HEK293T (cell line): ENCODE measurements at regions not wholly inside any gene's neighbourhood (a gene's known extent, or its start where the extent isn't known, plus 50 kb on each side); places are given as distances from the start of the nearest gene placed in this dataset.

ENCODE experiments used
- CTCF ChIA-PET: fragments of 350-600 bp; formaldehyde crosslinking; extraction: SDS; loops from one replicate; lab custom pipeline; 2021; ENCODE audit warnings: antibody characterized with exemption, inconsistent platforms; lab: Yijun Ruan, JAX
- POLR2A ChIA-PET: fragments of 350-600 bp; formaldehyde crosslinking; extraction: SDS; loops from one replicate; lab custom pipeline; 2020; ENCODE audit warnings: antibody characterized with exemption, inconsistent platforms; lab: Yijun Ruan, JAX
- DNase-seq: peaks from one replicate; pipeline ENCODE4 v3.0.0; 2012; ENCODE audit warnings: mixed read lengths; ENCODE audit errors: extremely low spot score
- ARNT ChIP-seq: fragments of 450-650 bp; IDR thresholded peaks from 2 replicates; pipeline ENCODE4 v1.6.1; 2017; ENCODE audit warnings: mild to moderate bottlenecking
- BHLHE40 ChIP-seq: fragments of 450-650 bp; IDR thresholded peaks from 2 replicates; pipeline ENCODE4 v1.6.1; 2016; ENCODE audit warnings: mild to moderate bottlenecking, moderate library complexity, borderline replicate concordance
- CTBP1 ChIP-seq: fragments of 450-650 bp; IDR thresholded peaks from 2 replicates; pipeline ENCODE4 v1.6.1; 2016; ENCODE audit warnings: borderline replicate concordance
- ELF4 ChIP-seq: fragments of 450-650 bp; IDR thresholded peaks from 2 replicates; pipeline ENCODE4 v1.6.1; 2017; ENCODE audit warnings: antibody characterized with exemption
- FOXA1 ChIP-seq: fragments of 450-650 bp; IDR thresholded peaks from 2 replicates; pipeline ENCODE4 v1.6.1; 2016; ENCODE audit warnings: mild to moderate bottlenecking
- FOXK2 ChIP-seq: fragments of 450-650 bp; IDR thresholded peaks from 2 replicates; pipeline ENCODE4 v1.6.1; 2016; ENCODE audit warnings: mild to moderate bottlenecking
- FOXM1 ChIP-seq: fragments of 450-650 bp; IDR thresholded peaks from 2 replicates; pipeline ENCODE4 v1.6.1; 2017; ENCODE audit warnings: mild to moderate bottlenecking, borderline replicate concordance
- HDGF ChIP-seq: fragments of 450-650 bp; IDR thresholded peaks from 2 replicates; pipeline ENCODE4 v1.6.1; 2017; ENCODE audit warnings: antibody characterized with exemption, borderline replicate concordance
- L3MBTL2 ChIP-seq: fragments of 450-650 bp; conservative IDR thresholded peaks from 2 replicates; pipeline ENCODE4 v1.6.1; 2016; ENCODE audit warnings: mild to moderate bottlenecking
- LEF1 ChIP-seq: fragments of 450-650 bp; IDR thresholded peaks from 2 replicates; pipeline ENCODE4 v1.6.1; 2017; ENCODE audit warnings: mild to moderate bottlenecking, borderline replicate concordance
- NFRKB ChIP-seq: fragments of 450-650 bp; IDR thresholded peaks from 2 replicates; pipeline ENCODE4 v1.6.1; 2016; ENCODE audit warnings: mild to moderate bottlenecking, moderate library complexity
- SP1 ChIP-seq: fragments of 450-650 bp; IDR thresholded peaks from 2 replicates; pipeline ENCODE4 v1.6.1; 2017
- SUZ12 ChIP-seq: fragments of 450-650 bp; IDR thresholded peaks from 2 replicates; pipeline ENCODE4 v1.6.1; 2016; ENCODE audit warnings: mild to moderate bottlenecking
- TARDBP ChIP-seq: fragments of 450-650 bp; IDR thresholded peaks from 2 replicates; pipeline ENCODE4 v1.6.1; 2016
- ZNF384 ChIP-seq: fragments of 450-650 bp; IDR thresholded peaks from 2 replicates; pipeline ENCODE4 v1.6.1; 2016
- TF ChIP-seq, protein P1 (sequence below): fragments of 450-650 bp; IDR thresholded peaks from 2 replicates; pipeline ENCODE4 v1.6.1; 2016

DNA sequence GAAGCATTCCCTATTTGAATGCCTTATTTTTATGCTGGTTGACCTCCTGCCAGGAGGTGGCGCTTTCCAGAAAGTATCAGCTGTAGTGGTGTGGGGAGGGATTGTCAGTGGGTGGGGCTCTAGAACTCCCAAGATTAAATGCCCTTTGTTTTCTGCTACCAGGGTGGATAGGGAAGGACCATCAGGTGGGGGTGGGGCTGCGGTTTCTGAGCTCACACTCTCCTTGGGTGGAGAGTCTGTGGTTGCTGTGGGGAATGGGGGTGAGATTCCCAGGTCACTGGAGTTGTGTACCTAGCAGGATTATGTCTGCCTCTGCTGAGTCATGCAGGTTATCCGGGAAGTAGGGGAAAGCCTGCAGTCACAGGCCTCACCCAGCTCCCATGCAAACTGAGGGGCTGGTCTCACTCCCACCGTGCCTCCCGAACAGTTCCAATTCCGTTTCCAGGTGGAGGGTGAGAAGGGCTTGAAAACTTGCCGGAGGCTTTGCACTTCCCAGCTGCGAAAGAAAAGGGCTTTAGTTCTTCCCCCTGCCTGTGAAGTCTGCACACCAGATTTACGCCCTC is 68.3 kb downstream of the ALG10B start:
- DNase-seq: no peak
- ChIA-PET POLR2A (no interaction called here), CTCF (interaction anchor here (0.6 kb wide), 1 partner anchor 574 kb away, joined by 3 read pairs; no protein-coding TSS in a partner anchor)
- no peak for TF ChIP-seq HDGF

DNA sequence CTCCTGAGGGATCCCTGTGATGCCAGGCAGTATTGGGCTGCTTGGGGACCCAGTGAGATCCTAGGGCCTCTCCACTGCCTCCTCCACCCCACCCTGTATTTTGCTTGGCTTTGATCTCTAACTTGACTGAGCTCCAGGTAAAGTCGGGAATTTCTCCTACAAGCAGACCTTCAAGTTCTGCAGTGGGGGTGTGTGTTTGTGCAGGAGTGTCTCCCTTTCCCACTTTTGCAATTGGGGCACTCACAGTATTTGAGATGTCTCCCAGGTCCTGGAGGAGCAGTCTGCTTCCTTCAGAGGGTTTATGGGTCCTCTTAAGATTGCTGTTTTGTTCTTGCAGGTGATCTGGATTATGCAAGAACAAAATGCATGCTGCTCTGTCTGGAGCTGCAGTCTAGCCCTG is 68.9 kb downstream of the ALG10B start:
- no peak for TF ChIP-seq ELF4
- no peak for TF ChIP-seq FOXK2
- TF ChIP-seq ZNF384: no peak
- no peak for TF ChIP-seq SUZ12
- no peak for TF ChIP-seq FOXM1
- no peak for TF ChIP-seq CTBP1
- no peak for TF ChIP-seq SP1
- TF ChIP-seq HDGF: no peak
- TF ChIP-seq NFRKB: no peak
- no peak for TF ChIP-seq L3MBTL2
- no peak for TF ChIP-seq LEF1
- no peak for TF ChIP-seq FOXA1
- TF ChIP-seq BHLHE40: no peak
- DNase-seq: no peak
- ChIA-PET CTCF (no interaction called here), POLR2A (no interaction called here)

DNA sequence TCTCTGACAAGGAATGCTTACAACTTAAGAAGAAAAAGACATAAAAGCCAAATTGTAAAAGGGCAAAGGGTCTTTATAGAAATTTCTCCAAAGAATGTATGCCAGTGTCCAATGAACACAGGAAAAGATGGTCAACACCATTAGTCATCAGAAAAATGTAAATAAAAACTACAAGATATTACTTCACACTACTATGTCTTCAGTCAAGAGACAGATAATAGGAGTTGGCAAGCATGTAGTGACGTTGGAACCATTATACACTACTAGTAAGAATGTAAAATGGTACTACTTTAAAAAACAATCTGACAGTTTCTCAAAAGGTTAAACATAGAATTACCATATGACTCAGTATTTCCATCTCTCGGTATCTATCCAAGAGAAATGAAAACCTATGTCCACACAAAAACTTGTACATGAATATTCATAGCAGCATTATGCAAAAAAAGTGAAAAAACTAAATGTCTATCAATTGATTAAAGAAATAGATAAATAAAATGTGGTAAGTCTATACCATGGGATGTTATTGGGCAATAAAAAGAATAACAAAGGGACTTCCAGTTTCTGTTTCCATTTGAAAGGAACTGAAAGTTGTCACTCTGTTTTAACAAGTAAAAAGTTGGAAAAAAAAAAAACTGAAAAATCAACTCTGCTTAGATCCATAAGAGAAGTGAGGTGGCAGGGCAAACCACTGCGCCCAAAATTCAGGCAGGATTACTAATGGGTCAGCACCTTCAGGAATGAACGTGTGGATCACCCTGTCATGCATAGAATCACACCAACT is 69.8 kb downstream of the ALG10B start:
- CTCF ChIA-PET: no interaction called here
- POLR2A ChIA-PET: no interaction called here
- TF ChIP-seq ZNF384: no peak
- no peak for TF ChIP-seq ARNT
- no peak for TF ChIP-seq TARDBP
- no peak for TF ChIP-seq FOXK2
- no peak for TF ChIP-seq ELF4
- no peak for TF ChIP-seq FOXA1
- no peak for TF ChIP-seq LEF1
- no peak for TF ChIP-seq FOXM1
- no peak for DNase-seq

DNA sequence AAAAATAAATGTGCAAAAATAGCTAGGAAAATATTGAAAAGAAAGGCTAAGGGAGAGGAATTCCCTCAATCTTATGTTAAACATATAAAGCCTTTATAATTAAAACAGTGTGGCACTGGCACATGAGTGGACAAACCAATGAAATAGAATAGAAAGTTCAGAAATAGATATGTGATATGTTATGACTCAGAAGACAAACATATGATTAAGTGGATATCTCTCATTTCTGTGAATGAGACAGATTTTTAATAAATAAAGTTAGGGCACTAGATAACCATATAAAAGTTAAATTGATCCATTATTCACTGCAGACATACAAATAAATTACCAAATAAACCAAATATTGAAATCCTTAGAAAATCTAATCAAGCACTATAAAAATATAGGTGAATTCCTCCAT is 73.0 kb downstream of the ALG10B start:
- no peak for DNase-seq
- no peak for TF ChIP-seq SUZ12
- no peak for TF ChIP-seq LEF1
- TF ChIP-seq FOXM1: no peak
- TF ChIP-seq FOXA1: no peak
- TF ChIP-seq BHLHE40: no peak
- no peak for TF ChIP-seq NFRKB
- no peak for TF ChIP-seq SP1
- TF ChIP-seq HDGF: no peak
- no peak for TF ChIP-seq FOXK2
- TF ChIP-seq ELF4: no peak
- TF ChIP-seq, protein P1, sequence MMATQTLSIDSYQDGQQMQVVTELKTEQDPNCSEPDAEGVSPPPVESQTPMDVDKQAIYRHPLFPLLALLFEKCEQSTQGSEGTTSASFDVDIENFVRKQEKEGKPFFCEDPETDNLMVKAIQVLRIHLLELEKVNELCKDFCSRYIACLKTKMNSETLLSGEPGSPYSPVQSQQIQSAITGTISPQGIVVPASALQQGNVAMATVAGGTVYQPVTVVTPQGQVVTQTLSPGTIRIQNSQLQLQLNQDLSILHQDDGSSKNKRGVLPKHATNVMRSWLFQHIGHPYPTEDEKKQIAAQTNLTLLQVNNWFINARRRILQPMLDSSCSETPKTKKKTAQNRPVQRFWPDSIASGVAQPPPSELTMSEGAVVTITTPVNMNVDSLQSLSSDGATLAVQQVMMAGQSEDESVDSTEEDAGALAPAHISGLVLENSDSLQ: no peak
- no peak for TF ChIP-seq ZNF384
- no peak for TF ChIP-seq CTBP1
- no peak for TF ChIP-seq L3MBTL2
- ChIA-PET CTCF (no interaction called here), POLR2A (no interaction called here)

DNA sequence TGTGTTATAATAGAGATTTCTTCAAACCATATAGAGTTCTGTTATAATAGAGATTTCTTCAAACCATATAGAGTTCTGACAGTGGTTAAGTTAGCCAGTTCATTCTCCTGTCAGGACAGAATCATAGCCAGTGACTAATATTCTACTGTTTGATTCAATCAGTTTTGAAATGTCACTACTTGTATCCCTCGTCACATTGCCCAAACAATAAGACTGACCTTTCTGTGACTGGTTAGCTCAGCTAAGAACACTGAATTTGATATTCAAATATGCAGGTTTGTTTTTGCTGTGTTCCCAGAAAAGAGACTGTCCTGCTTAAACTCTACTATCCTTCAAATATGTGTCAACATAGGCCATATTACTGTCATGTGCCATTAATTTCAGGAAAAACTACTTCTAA is 74.4 kb downstream of the ALG10B start:
- no peak for DNase-seq
- ChIA-PET POLR2A (no interaction called here), CTCF (no interaction called here)
- TF ChIP-seq L3MBTL2 (no peak), ZNF384 (no peak), FOXK2 (no peak), NFRKB (no peak), CTBP1 (no peak), FOXA1 (no peak), ARNT (no peak), ELF4 (no peak), TARDBP (no peak), SP1 (no peak), SUZ12 (no peak)

DNA sequence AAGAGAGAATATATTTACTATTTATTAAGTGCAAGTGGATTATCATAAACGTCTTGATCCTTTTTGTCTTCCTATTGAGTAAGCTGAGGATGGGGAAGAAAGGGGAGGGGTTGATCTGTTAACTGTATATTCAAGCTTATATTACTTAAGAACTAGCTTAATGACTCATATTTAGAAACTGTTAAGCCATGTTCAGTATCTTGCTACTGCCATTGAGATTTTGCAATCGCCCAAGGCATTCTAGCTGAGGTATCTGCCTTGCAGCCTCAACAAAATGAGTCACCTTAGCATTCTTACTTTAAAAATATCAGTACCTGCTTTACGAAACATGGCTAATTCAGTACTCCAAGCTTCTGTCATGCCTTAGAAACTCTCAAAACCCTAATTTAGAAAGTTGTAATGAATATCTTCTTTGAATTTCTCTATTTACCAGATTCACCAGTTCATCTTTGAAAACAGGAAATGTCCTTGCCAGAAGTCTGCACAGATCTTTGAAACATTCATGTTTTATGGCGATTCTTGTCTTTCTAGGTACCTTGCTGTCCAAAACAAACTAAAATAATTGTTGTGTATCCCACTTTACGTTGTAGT is 76.1 kb downstream of the ALG10B start:
- no peak for DNase-seq
- CTCF ChIA-PET: no interaction called here
- POLR2A ChIA-PET: no interaction called here
- TF ChIP-seq NFRKB (no peak), CTBP1 (no peak), ARNT (no peak), LEF1 (no peak), SP1 (no peak), FOXA1 (no peak), FOXM1 (no peak), TARDBP (no peak)

DNA sequence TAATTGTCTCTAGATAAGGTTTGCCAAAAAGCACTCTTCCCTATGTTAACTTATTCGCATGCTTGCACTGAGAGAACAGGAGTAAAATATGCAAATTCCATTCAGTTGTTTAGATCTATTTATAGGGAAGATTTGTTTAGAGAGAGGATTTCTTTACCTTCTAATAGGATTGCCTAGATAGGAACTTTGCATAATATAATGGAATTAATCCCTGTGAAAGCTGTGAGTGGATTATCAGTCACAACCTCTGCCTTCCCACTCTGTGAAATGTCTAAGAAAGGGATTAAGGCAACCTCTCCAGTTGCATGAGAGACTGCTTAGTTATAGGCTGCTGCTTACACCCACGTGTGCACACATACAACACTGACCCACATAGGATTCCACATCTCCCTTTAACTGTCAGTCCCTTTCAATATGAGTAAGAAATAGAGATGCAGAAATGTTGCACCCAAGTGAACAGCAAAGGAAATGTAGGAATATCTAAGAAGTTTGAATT is 83.2 kb downstream of the ALG10B start:
- POLR2A ChIA-PET: no interaction called here
- TF ChIP-seq ARNT (no peak), FOXA1 (no peak), FOXM1 (no peak), L3MBTL2 (no peak), NFRKB (no peak), SP1 (no peak), HDGF (no peak), FOXK2 (no peak), ZNF384 (no peak), LEF1 (no peak), ELF4 (no peak), SUZ12 (no peak), BHLHE40 (no peak), TARDBP (no peak), CTBP1 (no peak)
- TF ChIP-seq, protein P1: no peak

More for the DNA sequence above, 83.2 kb downstream of the ALG10B start:
- DNase-seq: no peak
- CTCF ChIA-PET: no interaction called here
